ENCODE measurements at regions not wholly inside any gene's neighbourhood (a gene's known extent, or its start where the extent isn't known, plus 50 kb on each side); places are given as distances from the start of the nearest gene placed in this dataset.

DNA sequence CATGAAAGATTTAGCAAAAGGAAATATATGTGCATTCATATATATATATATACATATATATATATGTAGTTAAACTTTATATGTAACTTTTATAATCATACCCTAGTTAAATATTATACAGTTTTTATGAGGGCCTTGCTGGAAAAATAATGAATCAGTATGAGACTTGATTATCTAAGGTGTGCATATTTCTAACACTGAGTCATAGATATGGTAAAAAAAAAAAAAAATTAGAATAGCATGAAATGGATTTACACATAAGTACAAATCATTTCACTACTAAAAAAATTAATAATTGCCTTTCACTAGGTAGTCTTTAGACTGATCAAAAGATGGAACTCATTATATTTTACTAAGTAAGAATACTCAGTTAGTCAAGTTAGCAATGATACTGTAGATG, 51.3 kb upstream of the DST start:
- Histone ChIP-seq H4K20me1 (ENCODE audit: insufficient read depth) (no peaks in the 10 kb centered on the region; the same call in 1 of the 2 replicates), H3K4me2 (no peak overlapping the region), H3K36me3 (ENCODE audit: insufficient read depth) (no peaks in the 10 kb centered on the region), H3K27me3 (ENCODE audit: insufficient read depth, low read depth) (no peaks in the 10 kb centered on the region), H3K9ac (no peak overlapping the region), H2AFZ (ENCODE audit: low read depth) (no peak overlapping the region), H3K4me1 (ENCODE audit: low read depth, poor library complexity, severe bottlenecking) (peaks cover 51% of the 10 kb centered on the region), H3K4me3 (IDR thresholded peaks at IDR 0.05; ENCODE audit: insufficient read depth, low read depth, low read length) (no peak overlapping the region), H3K79me2 (ENCODE audit: insufficient read depth, low read depth) (peaks cover 21% of the 10 kb centered on the region; the same call in 1 of the 2 replicates), H3K27ac (no peak overlapping the region)
- TF ChIP-seq, protein P1, sequence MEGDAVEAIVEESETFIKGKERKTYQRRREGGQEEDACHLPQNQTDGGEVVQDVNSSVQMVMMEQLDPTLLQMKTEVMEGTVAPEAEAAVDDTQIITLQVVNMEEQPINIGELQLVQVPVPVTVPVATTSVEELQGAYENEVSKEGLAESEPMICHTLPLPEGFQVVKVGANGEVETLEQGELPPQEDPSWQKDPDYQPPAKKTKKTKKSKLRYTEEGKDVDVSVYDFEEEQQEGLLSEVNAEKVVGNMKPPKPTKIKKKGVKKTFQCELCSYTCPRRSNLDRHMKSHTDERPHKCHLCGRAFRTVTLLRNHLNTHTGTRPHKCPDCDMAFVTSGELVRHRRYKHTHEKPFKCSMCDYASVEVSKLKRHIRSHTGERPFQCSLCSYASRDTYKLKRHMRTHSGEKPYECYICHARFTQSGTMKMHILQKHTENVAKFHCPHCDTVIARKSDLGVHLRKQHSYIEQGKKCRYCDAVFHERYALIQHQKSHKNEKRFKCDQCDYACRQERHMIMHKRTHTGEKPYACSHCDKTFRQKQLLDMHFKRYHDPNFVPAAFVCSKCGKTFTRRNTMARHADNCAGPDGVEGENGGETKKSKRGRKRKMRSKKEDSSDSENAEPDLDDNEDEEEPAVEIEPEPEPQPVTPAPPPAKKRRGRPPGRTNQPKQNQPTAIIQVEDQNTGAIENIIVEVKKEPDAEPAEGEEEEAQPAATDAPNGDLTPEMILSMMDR (conservative IDR thresholded peaks at IDR 0.05; ENCODE audit: low read depth, low read length) = no peak

DNA sequence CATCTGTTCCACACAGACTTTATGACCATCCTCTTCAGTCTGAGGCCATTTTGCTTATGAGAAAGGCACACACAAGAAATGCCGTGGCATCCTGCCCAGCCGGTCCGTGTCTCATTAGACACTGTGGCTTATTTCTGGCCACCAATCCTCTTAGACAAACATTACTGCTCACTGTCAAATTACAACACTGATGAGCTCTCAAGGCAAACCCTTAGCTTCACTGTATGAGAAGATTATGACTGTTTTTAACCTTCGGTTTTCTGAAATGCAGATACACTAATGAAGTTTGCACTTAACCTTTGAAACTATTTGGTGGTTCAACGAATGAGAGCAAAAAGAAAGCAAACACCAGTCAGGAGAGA, 50.5 kb upstream of the DST start:
- H3K27ac ChIP-seq = no peak overlapping the region
- no peak overlapping the region for H3K4me3 ChIP-seq (IDR thresholded peaks at IDR 0.05; ENCODE audit: insufficient read depth, low read depth, low read length)
- H3K79me2 ChIP-seq (ENCODE audit: insufficient read depth, low read depth) = peaks cover 20% of the 10 kb centered on the region; the same call in 1 of the 2 replicates
- H3K4me1 ChIP-seq (ENCODE audit: low read depth, poor library complexity, severe bottlenecking) = peaks cover 59% of the 10 kb centered on the region
- H3K9ac ChIP-seq = no peak overlapping the region
- H3K27me3 ChIP-seq (ENCODE audit: insufficient read depth, low read depth) = no peaks in the 10 kb centered on the region
- no peaks in the 10 kb centered on the region; the same call in 1 of the 2 replicates for H4K20me1 ChIP-seq (ENCODE audit: insufficient read depth)
- no peaks in the 10 kb centered on the region for H3K36me3 ChIP-seq (ENCODE audit: insufficient read depth)
- TF ChIP-seq, protein P1 (conservative IDR thresholded peaks at IDR 0.05; ENCODE audit: low read depth, low read length) = no peak
- H2AFZ ChIP-seq (ENCODE audit: low read depth) = no peak overlapping the region
- H3K4me2 ChIP-seq = no peak overlapping the region

DNA sequence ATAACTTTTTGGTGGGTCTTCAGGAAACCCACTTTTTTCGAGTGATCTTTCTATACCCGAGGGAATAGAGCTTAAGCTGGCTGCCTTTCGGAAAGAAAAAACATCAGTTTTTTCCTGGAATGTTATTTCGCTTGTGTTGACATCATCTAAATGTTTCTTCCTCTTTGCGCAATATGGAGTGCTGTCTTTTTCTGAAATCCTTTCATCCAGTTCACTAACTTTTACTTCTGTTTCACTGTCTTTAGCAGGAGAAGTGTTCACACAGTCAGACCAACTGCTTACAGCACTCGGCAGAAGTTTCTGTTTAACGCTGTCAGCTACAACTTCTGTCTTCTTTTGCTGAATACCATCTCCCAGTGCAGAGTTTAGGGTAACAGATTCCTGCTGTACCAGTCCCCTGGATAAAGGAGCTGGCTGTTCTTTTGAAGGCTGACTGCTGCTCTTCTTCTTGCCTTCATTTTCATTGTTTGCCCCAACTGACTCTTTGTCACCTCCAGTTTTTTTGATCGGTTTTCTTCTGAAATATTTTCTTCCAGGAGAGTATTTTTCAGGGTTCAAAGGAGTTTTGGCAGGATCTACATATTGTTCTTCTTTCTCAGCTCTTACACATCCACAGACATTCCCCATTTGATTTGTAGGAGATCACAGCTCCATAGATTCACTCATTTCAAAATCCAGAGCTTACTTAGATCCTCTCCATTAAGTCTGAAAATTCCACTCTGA, 50.0 kb upstream of the DST start:
- Histone ChIP-seq H3K79me2 (ENCODE audit: insufficient read depth, low read depth) (peaks cover 25% of the 10 kb centered on the region; the same call in 1 of the 2 replicates), H3K36me3 (ENCODE audit: insufficient read depth) (no peaks in the 10 kb centered on the region), H3K27ac (no peak overlapping the region), H3K4me3 (IDR thresholded peaks at IDR 0.05; ENCODE audit: insufficient read depth, low read depth, low read length) (no peak overlapping the region), H2AFZ (ENCODE audit: low read depth) (no peak overlapping the region), H4K20me1 (ENCODE audit: insufficient read depth) (no peaks in the 10 kb centered on the region; the same call in 1 of the 2 replicates), H3K4me2 (no peak overlapping the region), H3K9ac (no peak overlapping the region), H3K4me1 (ENCODE audit: low read depth, poor library complexity, severe bottlenecking) (peaks cover 62% of the 10 kb centered on the region), H3K27me3 (ENCODE audit: insufficient read depth, low read depth) (no peaks in the 10 kb centered on the region)
- TF ChIP-seq, protein P1 (conservative IDR thresholded peaks at IDR 0.05; ENCODE audit: low read depth, low read length) = no peak

Data from KMS-11 (cell line).